ENCODE measurements at regions not wholly inside any gene's neighbourhood (a gene's known extent, or its start where the extent isn't known, plus 50 kb on each side); places are given as distances from the start of the nearest gene placed in this dataset.

- peaks cover 6 to 14% of the 10 kb centered on the region in 2 experiments for H3K4me1 Mint-ChIP-seq
- H3K79me1 ChIP-seq (ENCODE audit: insufficient read depth, low read depth, low read length, poor library complexity, severe bottlenecking): no peaks in the 10 kb centered on the region
- no peak overlapping the region for H4K5ac ChIP-seq (ENCODE audit: insufficient read length, low read depth, low read length)
- H3K4ac ChIP-seq (ENCODE audit: low read depth, low read length): no peak overlapping the region
- no peak overlapping the region for H2BK120ac ChIP-seq (ENCODE audit: low read depth, low read length, poor library complexity, severe bottlenecking)
- H3K36me3 Mint-ChIP-seq (ENCODE audit: insufficient read depth in 1 of 3, low read depth in 3 of 3): peaks cover 0 to 8% (median 5%) of the 10 kb centered on the region in 3 experiments; a peak in 2 of 7 replicates
- no peaks in the 10 kb centered on the region for H3K23me2 ChIP-seq (ENCODE audit: insufficient read length, low read depth, low read length, poor library complexity, severe bottlenecking)
- H3K9me3 ChIP-seq (ENCODE audit: control insufficient read depth, low read depth, low read length): no peaks in the 10 kb centered on the region
- no peak overlapping the region for H2AK5ac ChIP-seq (ENCODE audit: insufficient read length, low read length)
- no peaks in the 10 kb centered on the region for H3K79me2 ChIP-seq (ENCODE audit: insufficient read depth, low read length)
- no peak overlapping the region for H2BK12ac ChIP-seq (ENCODE audit: insufficient read length, low read depth, low read length)
- H2BK15ac ChIP-seq (ENCODE audit: low read depth, low read length): no peak overlapping the region
- no peak overlapping the region for H3K27ac ChIP-seq (ENCODE audit: insufficient read length, low read depth, low read length)
- H2BK20ac ChIP-seq (ENCODE audit: low read depth, low read length, poor library complexity, severe bottlenecking): no peak overlapping the region
- H3K14ac ChIP-seq (ENCODE audit: insufficient read depth, low read length): no peak overlapping the region
- H2BK5ac ChIP-seq (ENCODE audit: insufficient read length, low read length): no peak overlapping the region
- H3K27ac Mint-ChIP-seq: no peak overlapping the region
- H3K27me3 Mint-ChIP-seq (ENCODE audit: low read depth): no peaks in the 10 kb centered on the region; the same call in 1 of the 2 replicates
- no peaks in the 10 kb centered on the region for H4K20me1 ChIP-seq (ENCODE audit: control insufficient read depth, insufficient read depth, insufficient read length)
- no peak for DNase-seq
- no peak overlapping the region for H4K91ac ChIP-seq (ENCODE audit: insufficient read length, low read depth, low read length)
- no peak overlapping the region for H3K56ac ChIP-seq (ENCODE audit: insufficient read length, low read depth, low read length)
- H4K8ac ChIP-seq (replicated peaks; ENCODE audit: insufficient read length, low read depth, low read length): no peak overlapping the region
- no CpG with 5 or more reads among the region's 1 CpG for WGBS (ENCODE audit: extremely low coverage, insufficient read length, low lambda C conversion rate)
- no peak for TF ChIP-seq CTCF (conservative IDR thresholded peaks at IDR 0.05)
- H3K4me2 ChIP-seq (ENCODE audit: insufficient read depth, insufficient read length, low read length): no peak overlapping the region
- H3K9me3 Mint-ChIP-seq: peaks cover 0 to 4% of the 10 kb centered on the region in 2 experiments; a peak in 3 of 5 replicates
- H3K23ac ChIP-seq (ENCODE audit: insufficient read length, low read depth, low read length): no peak overlapping the region
- H3K9ac ChIP-seq (ENCODE audit: extremely low read depth, insufficient read length, low read length): no peak overlapping the region
- no peak overlapping the region for H3K4me3 Mint-ChIP-seq
- H3K4me1 ChIP-seq (ENCODE audit: insufficient read depth, low read length): no peaks in the 10 kb centered on the region
- H3T11ph ChIP-seq (ENCODE audit: low read length): no peak overlapping the region
- H2AFZ ChIP-seq (ENCODE audit: low read length): no peak overlapping the region
- no peak overlapping the region for H3K18ac ChIP-seq (ENCODE audit: insufficient read length, low read depth, low read length)
- no peaks in the 10 kb centered on the region for H3K27me3 ChIP-seq (ENCODE audit: insufficient read depth, low read length)
Measured at GRCh38 chr6:121759370-121759769, 323.9 kb downstream of the GJA1 start.

All from H9 (cell line).